Keratinocyte (primary cell): ENCODE measurements at regions not wholly inside any gene's neighbourhood (a gene's known extent, or its start where the extent isn't known, plus 50 kb on each side); places are given as distances from the start of the nearest gene placed in this dataset.

Source experiments
- DNase-seq: peaks from one replicate; pipeline ENCODE4 v3.0.0-alpha.2; 2011; ENCODE audit warnings: low read depth, missing footprints, low spot score
- FAIRE-seq: peaks from 2 replicates; lab custom pipeline; 2011; peaks lifted over from hg19 to GRCh38; lab: Jason Lieb, UNC
- H2AFZ ChIP-seq: 2 replicates; pipeline ENCODE4 v1.6.0; 2012; ENCODE audit warnings: low read length, control low read depth, inconsistent platforms; ENCODE audit not compliant: control insufficient read depth
- H3K27ac ChIP-seq: 2 replicates; pipeline ENCODE4 v1.5.1; 2011; ENCODE audit warnings: low read length; ENCODE audit not compliant: control insufficient read depth, insufficient read depth
- H3K27me3 ChIP-seq: 3 replicates; pipeline ENCODE4 v1.6.0; 2011; ENCODE audit warnings: low read length; ENCODE audit not compliant: control insufficient read depth, insufficient read depth; ENCODE audit errors: extremely low read depth
- H3K36me3 ChIP-seq, 2 experiments: 2 replicates in 1 of 2; 3 replicates in 1 of 2; pipeline ENCODE4 v1.5.1; 2011; ENCODE audit warnings: low read length in 2 of 2, mild to moderate bottlenecking in 1 of 2; ENCODE audit not compliant: control insufficient read depth in 2 of 2, insufficient read depth in 2 of 2; ENCODE audit errors: extremely low read depth in 1 of 2
- H3K4me1 ChIP-seq: 3 replicates; pipeline ENCODE4 v1.5.1; 2011; ENCODE audit warnings: low read length; ENCODE audit not compliant: control insufficient read depth, insufficient read depth; ENCODE audit errors: extremely low read depth
- H3K4me2 ChIP-seq: 3 replicates; pipeline ENCODE4 v1.6.0; 2011; ENCODE audit warnings: low read depth, low read length; ENCODE audit not compliant: control insufficient read depth, insufficient read depth; ENCODE audit errors: extremely low read depth
- H3K4me3 ChIP-seq, 3 experiments: fragments of 200-600 bp in 1 of 3; sonication (generic) in 1 of 3; 2 replicates in 2 of 3; 3 replicates in 1 of 3; pipeline ENCODE4 v1.5.1; 2011 to 2016; ENCODE audit warnings: low read length in 3 of 3, mild to moderate bottlenecking in 3 of 3, control low read depth in 2 of 3, inconsistent platforms in 1 of 3, low read depth in 1 of 3, mixed read lengths in 1 of 3, mixed run types in 1 of 3, moderate library complexity in 1 of 3; ENCODE audit not compliant: control insufficient read depth in 2 of 3, insufficient read depth in 2 of 3; ENCODE audit errors: extremely low read depth in 1 of 3
- H3K79me2 ChIP-seq: 2 replicates; pipeline ENCODE4 v1.6.0; 2012; ENCODE audit warnings: low read length; ENCODE audit not compliant: control insufficient read depth, insufficient read depth
- H3K9ac ChIP-seq: 3 replicates; pipeline ENCODE4 v1.6.0; 2011; ENCODE audit warnings: low read length; ENCODE audit not compliant: control insufficient read depth, insufficient read depth; ENCODE audit errors: extremely low read depth
- H3K9me1 ChIP-seq: 3 replicates; pipeline ENCODE4 v1.6.0; 2011; ENCODE audit warnings: low read length; ENCODE audit not compliant: control insufficient read depth, insufficient read depth; ENCODE audit errors: extremely low read depth
- H3K9me3 ChIP-seq: 2 replicates; pipeline ENCODE4 v1.5.1; 2012; ENCODE audit warnings: low read depth, low read length; ENCODE audit not compliant: control insufficient read depth
- H4K20me1 ChIP-seq: 3 replicates; pipeline ENCODE4 v1.6.0; 2011; ENCODE audit warnings: low read length; ENCODE audit not compliant: control insufficient read depth, insufficient read depth; ENCODE audit errors: extremely low read depth
- EZH2 ChIP-seq: IDR thresholded peaks from one replicate; pipeline ENCODE4 v1.6.1; 2012; ENCODE audit warnings: inconsistent platforms, mild to moderate bottlenecking, low read length, moderate library complexity
- dilution Hi-C: fragments of 300-500 bp; cut with MboI; formaldehyde crosslinking; loops from one replicate; pipeline ENCODE4 v1.7.0; 2020; ENCODE audit warnings: low sequenced_read_pairs; ENCODE audit not compliant: extremely low pct_ligation_motif_present
- TF ChIP-seq, protein P1 (sequence below), 3 experiments: IDR thresholded peaks in 1 of 3; conservative IDR thresholded peaks in 1 of 3; optimal IDR thresholded peaks in 1 of 3; 2 replicates in 2 of 3; 3 replicates in 1 of 3; pipeline versions ENCODE3 to v1.5.1; 2011; ENCODE audit warnings: low read length in 3 of 3, mild to moderate bottlenecking in 3 of 3, moderate library complexity in 2 of 3, control low read depth in 1 of 3, inconsistent platforms in 1 of 3; ENCODE audit not compliant: insufficient read depth in 2 of 3; ENCODE audit errors: extremely low read depth in 1 of 3

DNA sequence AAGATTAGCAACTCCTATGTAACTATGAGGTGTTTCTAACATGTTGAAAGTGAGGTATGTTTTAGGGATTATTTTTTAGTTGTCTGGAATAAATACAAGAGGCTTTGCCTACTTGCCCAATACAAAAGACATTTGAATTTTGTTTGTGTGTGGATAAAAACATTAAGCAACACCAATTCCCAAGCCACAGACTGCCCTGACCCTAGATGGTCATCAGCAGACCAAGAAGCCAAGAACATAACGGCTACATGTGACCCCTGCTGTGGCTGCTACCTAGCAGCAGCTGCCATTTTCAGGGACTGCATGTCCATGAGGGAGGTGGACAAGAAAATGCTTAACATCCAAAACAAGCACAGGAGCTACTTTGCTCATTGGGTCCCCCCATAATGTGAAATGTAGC is 70.5 kb upstream of the QRFPR start:
- Histone ChIP-seq H3K9ac (no peak overlapping the region), H3K4me1 (no peaks in the 10 kb centered on the region), H2AFZ (no peak overlapping the region), H3K9me3 (no peaks in the 10 kb centered on the region), H3K4me3 (no peak overlapping the region), H4K20me1 (no peaks in the 10 kb centered on the region), H3K9me1 (no peaks in the 10 kb centered on the region), H3K27ac (no peak overlapping the region), H3K36me3 (no peaks in the 10 kb centered on the region), H3K4me2 (no peak overlapping the region), H3K27me3 (peaks cover 13% of the 10 kb centered on the region), H3K79me2 (no peaks in the 10 kb centered on the region)
- dilution Hi-C loops: no loop called here
- no peak for DNase-seq
- no peak for FAIRE-seq
- TF ChIP-seq EZH2: no peak
- TF ChIP-seq, protein P1, sequence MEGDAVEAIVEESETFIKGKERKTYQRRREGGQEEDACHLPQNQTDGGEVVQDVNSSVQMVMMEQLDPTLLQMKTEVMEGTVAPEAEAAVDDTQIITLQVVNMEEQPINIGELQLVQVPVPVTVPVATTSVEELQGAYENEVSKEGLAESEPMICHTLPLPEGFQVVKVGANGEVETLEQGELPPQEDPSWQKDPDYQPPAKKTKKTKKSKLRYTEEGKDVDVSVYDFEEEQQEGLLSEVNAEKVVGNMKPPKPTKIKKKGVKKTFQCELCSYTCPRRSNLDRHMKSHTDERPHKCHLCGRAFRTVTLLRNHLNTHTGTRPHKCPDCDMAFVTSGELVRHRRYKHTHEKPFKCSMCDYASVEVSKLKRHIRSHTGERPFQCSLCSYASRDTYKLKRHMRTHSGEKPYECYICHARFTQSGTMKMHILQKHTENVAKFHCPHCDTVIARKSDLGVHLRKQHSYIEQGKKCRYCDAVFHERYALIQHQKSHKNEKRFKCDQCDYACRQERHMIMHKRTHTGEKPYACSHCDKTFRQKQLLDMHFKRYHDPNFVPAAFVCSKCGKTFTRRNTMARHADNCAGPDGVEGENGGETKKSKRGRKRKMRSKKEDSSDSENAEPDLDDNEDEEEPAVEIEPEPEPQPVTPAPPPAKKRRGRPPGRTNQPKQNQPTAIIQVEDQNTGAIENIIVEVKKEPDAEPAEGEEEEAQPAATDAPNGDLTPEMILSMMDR (optimal IDR thresholded peaks at IDR 0.05 in 1 of 3, IDR thresholded peaks at IDR 0.05 in 1 of 3, conservative IDR thresholded peaks at IDR 0.05 in 1 of 3; ENCODE audit: extremely low read depth in 1 of 3, insufficient read depth in 2 of 3, low read length in 3 of 3): no peak

DNA sequence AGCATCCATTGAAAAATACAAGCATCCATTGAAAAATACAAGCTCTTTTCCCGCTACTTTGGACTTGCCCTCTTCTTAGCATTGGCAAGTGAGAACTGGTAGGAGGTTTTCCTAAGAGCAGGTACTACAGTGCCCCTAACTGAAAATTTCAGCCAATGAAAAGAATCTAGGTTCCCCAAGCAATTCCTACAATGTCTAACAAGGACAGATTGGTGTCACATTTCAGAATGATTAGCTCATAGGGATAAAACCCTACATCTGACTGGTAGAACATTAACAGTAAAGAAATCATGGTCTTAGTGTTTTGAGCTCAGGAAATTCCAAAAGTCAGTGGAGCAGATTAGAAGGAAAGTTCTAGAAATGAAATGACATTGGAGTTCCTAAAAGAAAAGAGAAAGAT is 68.6 kb upstream of the QRFPR start:
- dilution Hi-C loops: no loop called here
- FAIRE-seq: no peak
- H3K9me1 ChIP-seq: no peaks in the 10 kb centered on the region

More for the DNA sequence above, 68.6 kb upstream of the QRFPR start:
- H3K27ac ChIP-seq: no peak overlapping the region
- no peaks in the 10 kb centered on the region for H3K36me3 ChIP-seq
- no peak overlapping the region for H2AFZ ChIP-seq
- DNase-seq: no peak
- no peak overlapping the region for H3K4me3 ChIP-seq
- TF ChIP-seq, protein P1 (optimal IDR thresholded peaks at IDR 0.05 in 1 of 3, IDR thresholded peaks at IDR 0.05 in 1 of 3, conservative IDR thresholded peaks at IDR 0.05 in 1 of 3; ENCODE audit: extremely low read depth in 1 of 3, insufficient read depth in 2 of 3, low read length in 3 of 3): no peak
- TF ChIP-seq EZH2: no peak
- H3K4me1 ChIP-seq: no peaks in the 10 kb centered on the region
- no peaks in the 10 kb centered on the region for H3K79me2 ChIP-seq
- no peaks in the 10 kb centered on the region for H4K20me1 ChIP-seq
- no peak overlapping the region for H3K4me2 ChIP-seq
- H3K9me3 ChIP-seq: no peaks in the 10 kb centered on the region
- no peak overlapping the region for H3K9ac ChIP-seq
- H3K27me3 ChIP-seq: peaks cover 2% of the 10 kb centered on the region
